Muscle of arm (tissue), 1 donor: ENCODE measurements at regions not wholly inside any gene's neighbourhood (a gene's known extent, or its start where the extent isn't known, plus 50 kb on each side); places are given as distances from the start of the nearest gene placed in this dataset.

ENCODE experiments used
- DNase-seq: peaks from one replicate; pipeline ENCODE4 v3.0.0-alpha.2; 2013

GRCh38 chr7:20945451-20945850, 158.8 kb upstream of the SP8 start:
- DNase-seq = no peak

DNA sequence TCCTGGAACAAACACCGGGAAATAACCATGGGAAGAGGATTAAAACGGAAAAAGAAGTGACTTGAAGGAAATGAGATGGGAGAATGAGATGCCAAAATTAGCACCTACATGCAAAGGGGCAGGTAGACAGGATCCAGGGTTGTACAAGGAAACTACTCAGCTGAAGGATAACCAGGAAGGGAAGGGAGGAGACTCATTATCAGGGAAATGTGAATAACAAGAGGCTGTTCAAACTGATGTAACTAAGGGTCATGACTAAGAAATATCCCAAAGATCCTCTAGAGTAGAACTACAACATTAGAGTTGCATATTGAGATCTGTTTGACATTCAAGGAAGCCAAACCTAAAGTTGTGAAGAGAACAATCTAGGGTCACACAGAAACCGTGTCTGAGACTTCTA, 166.2 kb upstream of the SP8 start:
- DNase-seq = no peak

GRCh38 chr7:20954711-20955619, 168.3 kb upstream of the SP8 start:
- DNase-seq = no peak

GRCh38 chr7:20958572-20958971, 171.9 kb upstream of the SP8 start:
- DNase-seq = no peak

GRCh38 chr7:20959281-20959680, 172.6 kb upstream of the SP8 start:
- no peak for DNase-seq

GRCh38 chr7:20963556-20964280, 177.0 kb upstream of the SP8 start:
- DNase-seq = no peak

- no peak for DNase-seq
Observed at GRCh38 chr7:20964281-20964918, 177.7 kb upstream of the SP8 start.

DNA sequence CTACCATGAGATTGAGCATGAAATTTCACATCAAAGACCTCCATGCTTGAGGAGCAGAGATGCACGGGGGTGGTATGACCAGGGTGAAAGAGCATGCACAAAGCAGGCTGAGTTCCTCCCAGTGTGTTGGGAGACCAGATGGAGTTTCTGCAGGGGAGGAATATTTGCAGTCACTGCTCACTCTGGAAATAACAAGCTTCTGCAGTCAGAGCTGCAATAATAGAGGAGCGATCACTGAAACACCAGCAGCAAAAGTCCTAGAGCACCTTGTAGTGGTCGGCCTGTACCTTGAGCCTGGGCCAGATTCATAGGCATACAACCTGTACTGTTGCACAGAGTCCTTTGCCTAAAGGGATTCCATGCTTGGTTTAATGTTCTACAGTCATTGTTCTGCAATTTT, 184.5 kb upstream of the SP8 start:
- no peak for DNase-seq

GRCh38 chr7:20980232-20980631, 193.5 kb upstream of the SP8 start:
- no peak for DNase-seq

- no peak for DNase-seq
Observed at GRCh38 chr7:20980668-20981264, 194.1 kb upstream of the SP8 start.

DNA sequence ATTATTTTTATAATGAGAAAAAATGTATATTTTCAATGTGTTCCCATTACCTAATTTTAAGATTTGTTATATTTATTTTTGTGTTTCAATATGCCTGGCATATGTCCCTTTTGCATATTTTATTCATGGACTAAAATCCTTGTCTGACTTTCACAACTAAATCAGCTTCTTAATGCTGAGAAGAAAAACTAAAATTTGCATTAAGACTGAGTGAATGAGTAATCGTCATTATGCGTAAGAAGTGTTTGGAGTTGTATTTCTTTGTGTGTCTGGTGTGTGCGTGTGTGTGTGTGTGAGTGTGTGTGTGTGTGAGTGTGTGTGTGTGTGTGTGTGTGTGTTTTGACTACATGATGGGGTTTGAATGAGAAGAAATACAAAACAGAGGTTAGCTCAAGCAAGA, 201.7 kb upstream of the SP8 start:
- no peak for DNase-seq

DNA sequence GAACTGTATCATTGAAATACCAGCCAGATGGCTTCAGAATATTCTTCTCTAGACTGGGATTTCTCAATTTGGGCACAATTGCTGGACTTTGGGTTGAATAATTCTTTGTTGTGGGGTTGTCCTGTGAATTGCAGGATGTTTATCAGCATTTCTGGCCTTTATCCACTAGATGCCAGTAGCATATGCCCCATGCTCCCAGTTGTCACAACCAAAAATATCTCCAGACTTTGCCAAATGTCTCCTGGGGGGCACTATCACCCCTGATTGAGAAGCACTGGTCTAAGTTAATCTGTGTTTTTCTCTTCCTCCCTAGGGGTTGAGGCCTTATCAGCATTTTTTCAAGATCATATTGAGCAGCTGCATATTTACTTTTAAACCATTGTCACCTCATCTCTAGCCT, 204.9 kb upstream of the SP8 start:
- DNase-seq = no peak

DNA sequence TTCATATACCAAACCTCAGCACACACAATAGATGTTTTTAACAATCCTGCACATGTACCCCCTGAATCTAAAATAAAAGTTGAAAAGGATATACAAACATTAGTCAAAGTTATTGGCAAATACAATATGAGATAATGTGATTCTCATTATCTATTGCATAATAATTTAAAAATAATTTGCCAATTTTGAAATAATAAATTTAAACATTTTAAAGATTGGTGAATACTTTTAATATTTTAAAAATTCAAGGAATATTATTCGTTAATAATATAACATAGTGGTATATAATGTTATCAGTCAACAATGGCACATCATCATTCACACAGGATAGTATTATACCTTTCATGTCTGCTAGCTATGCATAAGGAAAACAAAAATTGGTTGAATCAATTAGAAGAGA, 207.0 kb upstream of the SP8 start:
- no peak for DNase-seq

DNA sequence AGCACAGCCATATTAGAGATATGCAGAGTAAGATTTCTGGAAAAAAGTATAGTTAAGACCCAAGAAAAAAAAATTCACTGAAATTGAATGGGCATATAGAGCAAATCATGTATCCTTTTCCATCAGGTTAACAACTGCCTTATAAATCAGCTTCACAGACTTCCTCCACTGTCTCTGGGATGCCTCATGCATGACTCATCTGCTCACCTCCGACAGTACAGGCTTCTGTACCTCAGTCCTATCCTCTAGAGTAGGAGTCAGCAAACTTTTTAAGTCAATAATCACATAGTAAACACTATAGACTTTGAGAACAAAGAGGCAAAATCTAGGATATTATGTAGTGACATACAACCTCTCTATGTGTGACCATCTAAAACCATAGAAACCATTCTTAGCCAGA, 211.6 kb upstream of the SP8 start:
- no peak for DNase-seq

DNA sequence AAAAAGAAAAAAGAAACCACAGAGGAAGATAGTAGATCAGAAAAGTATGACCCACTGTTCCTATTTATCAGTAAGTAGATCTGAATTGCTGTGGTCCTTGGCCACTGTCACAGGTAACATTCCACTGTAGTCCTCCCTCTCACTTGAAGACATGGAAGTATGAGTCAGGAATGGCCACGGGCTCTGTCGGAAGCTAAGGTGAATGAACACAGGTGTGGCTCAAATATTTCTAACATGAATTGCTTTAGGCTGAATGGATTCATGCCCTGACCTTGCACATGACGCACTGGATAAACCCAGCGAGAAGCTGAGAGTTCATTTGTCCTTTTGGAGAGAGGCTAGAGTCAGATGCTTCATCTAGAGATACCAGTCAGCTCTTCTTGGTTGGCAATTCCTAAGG, 224.5 kb upstream of the SP8 start:
- DNase-seq = no peak

DNA sequence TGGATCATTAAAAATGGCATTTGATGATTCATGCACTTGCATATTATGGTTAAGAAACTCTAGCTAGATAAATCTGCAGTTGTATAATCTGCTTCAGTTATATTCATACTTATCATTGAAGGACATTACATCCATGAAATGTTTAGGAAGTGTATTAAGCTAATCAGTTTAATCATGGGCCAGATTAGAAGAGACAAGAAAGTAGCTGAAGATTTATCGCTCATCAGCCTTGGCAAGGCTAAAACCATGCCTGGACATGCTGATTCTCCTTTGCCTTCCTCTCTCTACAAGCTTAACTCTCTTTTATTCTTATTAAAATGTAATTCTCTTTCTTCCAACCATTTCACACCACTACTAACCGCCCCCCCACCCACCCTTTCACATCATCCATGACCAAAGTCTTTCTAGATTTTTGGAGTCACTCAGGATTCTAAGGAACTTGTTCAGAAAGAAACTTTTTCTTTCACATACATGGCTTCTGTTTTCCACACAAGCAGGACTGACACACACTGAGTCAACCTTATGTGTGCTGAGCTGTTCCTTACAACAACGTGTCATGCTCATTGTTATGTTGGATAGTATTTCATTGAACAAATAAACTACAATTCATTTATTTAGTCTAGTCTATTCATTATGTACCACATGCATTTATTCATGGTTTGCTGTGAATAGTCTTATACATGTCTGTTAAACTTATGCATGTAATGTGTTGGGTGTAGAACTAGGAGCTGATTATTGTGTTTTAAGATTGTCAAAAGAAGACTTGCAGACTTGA, 227.3 kb upstream of the SP8 start:
- no peak for DNase-seq

- no peak for DNase-seq
Observed at GRCh38 chr7:21020667-21021066, 234.0 kb upstream of the SP8 start.

DNA sequence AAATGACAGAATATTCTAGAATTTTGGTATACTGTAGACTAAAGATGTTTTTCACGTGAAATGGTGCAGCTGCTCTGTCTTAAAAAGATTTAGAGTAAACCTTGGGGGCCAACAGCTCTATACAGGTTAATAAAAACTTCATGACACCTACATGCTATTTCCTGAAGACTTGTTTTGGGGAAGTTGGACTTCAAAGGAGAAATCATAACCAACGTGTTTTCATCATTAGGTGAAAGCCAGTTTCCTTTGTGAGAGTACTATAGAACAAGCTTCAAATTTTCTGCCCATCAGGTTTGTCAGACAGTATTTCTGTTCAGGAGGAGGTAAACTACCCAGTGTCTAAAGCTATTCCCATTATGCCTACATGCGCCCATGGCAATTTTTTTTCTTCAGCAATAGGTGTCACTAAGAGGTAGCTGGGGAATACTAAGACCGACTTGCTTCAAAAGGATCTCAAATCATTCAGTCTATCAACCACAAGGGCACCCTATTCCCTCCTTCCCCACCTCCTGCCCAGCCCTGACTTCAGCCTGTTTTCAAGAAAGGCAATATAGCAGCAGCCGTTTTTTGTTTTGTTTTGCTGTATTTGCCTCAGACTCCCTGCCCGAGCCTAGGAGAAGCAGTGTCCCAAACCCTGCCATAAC, 237.3 kb upstream of the SP8 start:
- no peak for DNase-seq

DNA sequence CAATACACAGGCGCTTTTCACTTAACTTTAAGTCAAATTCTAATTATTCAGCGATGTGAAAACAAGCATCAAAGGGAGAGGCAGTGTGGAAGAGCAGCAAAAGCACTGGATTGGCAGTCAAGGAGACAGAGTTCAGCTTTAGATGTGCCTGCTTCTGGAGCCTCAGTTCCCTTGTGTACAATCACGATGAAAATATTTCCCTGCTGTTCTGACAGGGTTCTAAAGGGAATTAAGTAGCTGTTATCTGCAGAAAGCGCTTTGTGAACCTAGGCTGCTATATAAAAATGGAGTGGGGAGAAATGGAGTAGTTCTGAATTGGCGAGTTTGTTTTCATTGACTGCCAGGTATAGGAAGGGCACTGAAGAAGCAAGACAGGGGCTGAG, 237.8 kb upstream of the SP8 start:
- DNase-seq = no peak

GRCh38 chr7:21028186-21028585, 241.5 kb upstream of the SP8 start:
- DNase-seq = no peak

DNA sequence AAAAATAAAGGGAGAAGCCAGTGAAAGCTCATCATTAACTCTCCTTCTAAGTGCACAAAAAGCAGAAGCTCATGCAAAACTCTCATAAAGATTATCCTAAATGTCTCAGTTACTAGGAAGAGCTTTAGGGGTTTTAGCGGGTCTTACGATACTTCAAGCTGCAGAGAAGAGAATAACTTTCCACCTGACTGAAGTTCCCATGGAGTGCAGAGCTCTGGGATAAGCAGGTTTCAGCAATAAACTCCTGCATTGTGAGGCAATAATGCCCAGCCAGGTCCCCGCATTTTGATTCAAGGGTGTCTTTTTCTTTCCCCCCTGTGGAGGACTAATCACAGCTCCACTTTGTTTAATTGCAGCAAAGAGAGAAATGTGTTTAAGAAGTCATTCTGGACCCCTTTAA, 241.9 kb upstream of the SP8 start:
- DNase-seq = no peak
